ENCODE measurements at regions not wholly inside any gene's neighbourhood (a gene's known extent, or its start where the extent isn't known, plus 50 kb on each side); places are given as distances from the start of the nearest gene placed in this dataset.
A peak's percentile ranks its signal among the peaks of the same experiment; 100 is the strongest.

DNA sequence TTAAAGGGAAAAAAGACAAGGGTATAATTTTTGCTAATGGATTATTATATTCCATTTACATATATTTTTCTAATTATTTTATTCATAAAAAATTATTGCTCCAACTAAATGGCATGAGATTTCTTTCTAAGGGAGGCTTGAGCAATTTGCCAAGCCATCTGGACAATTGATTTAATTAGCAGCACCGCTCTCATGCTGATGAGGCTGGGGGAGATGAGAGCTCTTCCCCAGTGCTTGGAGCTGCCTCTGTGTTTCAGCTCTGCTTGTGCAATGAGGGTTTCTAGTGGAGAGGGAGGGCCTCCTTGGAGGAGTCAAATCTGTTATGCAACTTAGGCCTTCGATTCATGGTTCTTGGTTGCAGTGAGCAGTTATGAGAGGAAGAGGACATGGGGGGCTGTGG is 574.3 kb downstream of the TCERG1L start:
- ATAC-seq, result no peak
- no peak for DNase-seq (ENCODE audit: low spot score)

DNA sequence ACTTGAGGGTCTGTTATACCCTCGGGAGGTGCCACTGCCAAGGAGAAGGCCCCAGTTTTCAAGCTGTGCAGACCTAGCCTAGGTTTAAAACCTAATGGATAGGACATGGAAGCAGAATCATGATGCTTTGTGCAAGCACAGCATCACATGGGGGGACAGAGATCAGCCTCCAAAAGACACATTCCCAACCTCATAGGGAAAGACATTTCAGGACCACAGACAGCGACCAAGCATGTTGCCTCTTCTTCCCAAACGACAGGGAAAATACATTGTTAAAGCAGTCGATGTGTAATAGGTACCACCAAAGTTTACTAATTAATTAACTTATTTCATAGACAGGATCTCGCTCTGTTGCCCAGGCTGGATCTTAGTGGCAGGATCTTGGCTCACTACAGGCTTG is 573.9 kb downstream of the TCERG1L start:
- DNase-seq (ENCODE audit: low spot score), result no peak

DNA sequence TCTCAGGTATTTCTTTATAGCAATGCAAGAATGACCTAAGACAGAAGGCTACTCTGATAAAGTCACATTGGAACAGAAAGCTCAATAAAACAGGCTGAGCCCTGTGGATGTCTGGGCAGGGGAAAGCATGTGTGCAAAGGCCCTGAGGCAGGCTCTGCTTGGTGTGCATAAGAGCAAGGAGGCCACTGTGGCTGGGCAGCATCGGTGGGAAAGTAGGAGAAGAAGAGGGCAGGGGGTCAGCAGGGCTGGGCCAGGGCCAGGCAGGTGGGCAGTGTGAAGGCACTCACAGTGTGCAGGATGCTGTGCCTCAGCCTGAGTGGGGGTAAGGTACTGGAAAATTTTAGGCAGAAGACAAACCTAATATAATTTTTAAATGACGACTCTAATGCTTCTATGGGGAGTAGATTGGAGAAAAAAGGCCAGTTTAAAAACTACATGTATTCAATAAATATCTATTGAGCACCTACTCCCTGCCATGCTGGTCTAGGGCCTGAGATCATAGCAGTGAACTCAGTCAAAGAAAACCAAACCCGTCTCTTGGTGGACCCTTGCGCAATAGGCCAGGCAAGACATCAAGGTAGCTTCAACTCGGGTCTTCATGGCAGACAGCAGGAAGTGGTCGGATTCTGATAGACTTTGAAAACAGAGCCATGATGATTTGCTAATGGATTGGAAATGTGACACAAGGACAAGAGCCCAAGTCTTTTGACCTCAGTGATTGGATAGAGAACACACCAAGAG is 572.3 kb downstream of the TCERG1L start:
- ATAC-seq (no peak), DNase-seq (ENCODE audit: low spot score) (no peak)

More for the DNA sequence above, 573.9 kb downstream of the TCERG1L start:
- ATAC-seq, result no peak

- ATAC-seq, result no peak
- DNase-seq (ENCODE audit: low spot score), result no peak
Measured at GRCh38 chr10:130739757-130740145, 571.8 kb downstream of the TCERG1L start.

DNA sequence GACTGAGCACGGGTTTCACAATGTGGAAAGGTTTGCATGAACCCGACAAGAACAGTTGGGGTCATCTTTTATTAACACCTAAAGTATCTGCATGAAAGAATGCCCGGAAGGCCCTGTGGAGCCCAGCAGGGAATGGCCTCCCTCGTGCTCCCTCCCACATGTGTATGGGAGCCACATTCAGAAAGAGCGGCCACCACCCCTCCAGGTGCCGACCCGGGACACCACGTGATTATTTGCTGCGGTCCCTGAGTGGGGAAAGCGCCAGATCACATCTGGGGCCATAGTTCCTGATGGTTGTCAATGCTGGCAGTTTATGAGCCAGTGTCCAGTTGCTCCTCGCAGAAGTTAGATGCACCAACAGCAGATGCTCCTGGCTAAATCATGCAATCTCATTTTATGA is 571.4 kb downstream of the TCERG1L start:
- no peak for DNase-seq (ENCODE audit: low spot score)

GRCh38 chr10:130740915-130741750 is 570.4 kb downstream of the TCERG1L start:
- DNase-seq (ENCODE audit: low spot score), result no peak
- no peak for ATAC-seq

More for the DNA sequence above, 571.4 kb downstream of the TCERG1L start:
- no peak for ATAC-seq

- DNase-seq (ENCODE audit: low spot score) (no peak), ATAC-seq (no peak)
Measured at GRCh38 chr10:130741901-130742855, 569.3 kb downstream of the TCERG1L start.

DNA sequence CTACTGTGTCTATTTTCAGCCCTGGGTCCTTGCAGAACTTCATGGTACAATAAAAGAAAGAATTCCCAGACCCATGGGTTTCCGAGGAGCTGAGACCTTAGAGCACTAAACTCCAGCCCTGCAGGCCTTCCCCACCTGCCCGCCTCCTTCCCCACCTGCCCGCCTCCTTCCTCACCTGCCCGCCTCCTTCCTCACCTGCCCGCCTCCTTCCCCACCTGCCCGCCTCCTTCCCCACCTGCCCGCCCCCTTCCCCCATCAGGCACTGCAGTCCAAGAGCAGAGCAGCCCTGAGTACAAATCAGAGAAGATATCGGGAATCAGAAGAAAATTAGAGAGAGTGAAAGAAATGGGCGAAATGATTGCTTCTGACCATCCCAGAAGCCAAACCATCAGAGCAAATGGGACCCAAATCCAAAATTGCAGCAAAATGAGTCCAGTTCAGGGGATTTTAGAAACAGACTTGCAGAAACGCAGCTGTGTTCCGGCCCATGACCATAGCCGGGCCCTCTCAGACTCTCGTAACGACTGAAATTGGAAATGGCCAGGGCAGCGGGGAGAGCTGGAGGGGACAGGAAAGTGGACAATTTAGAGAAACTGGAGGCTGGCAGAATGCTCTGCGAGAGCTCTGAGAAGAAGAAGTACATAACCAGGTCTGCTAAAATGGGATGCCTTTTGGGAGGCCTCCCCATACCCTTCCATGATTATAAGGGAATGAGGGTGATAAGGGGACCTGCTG is 568.4 kb downstream of the TCERG1L start:
- DNase-seq (ENCODE audit: low spot score) (no peak), ATAC-seq (no peak)

GRCh38 chr10:130743751-130744271 is 567.7 kb downstream of the TCERG1L start:
- DNase-seq (ENCODE audit: low spot score) (no peak), ATAC-seq (no peak)

- no peak for ATAC-seq
- DNase-seq (ENCODE audit: low spot score), result no peak
Measured at GRCh38 chr10:130744631-130745030, 566.9 kb downstream of the TCERG1L start.

DNA sequence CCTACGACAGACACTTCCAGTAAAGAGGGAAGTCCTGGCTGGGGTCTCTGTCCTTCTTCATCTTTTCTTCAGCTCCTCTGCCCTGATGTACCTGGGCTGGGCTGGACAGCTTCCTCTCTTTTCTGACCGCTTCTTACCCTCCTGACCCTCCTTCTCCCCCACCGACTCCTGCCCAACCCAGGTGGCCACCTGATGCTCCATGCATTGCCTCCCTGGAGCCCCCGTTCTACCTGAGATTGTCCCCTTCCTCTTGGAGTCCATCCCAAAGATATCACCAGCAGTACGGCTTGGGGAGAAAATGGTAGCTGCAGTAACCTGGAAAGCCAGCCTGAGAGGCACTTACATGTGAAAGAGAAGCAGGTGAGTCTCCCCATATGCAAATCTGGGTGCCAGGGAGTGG is 566.3 kb downstream of the TCERG1L start:
- no peak for ATAC-seq
- no peak for DNase-seq (ENCODE audit: low spot score)

- ATAC-seq, result no peak
- DNase-seq (ENCODE audit: low spot score), result no peak
Measured at GRCh38 chr10:130745821-130746220, 565.7 kb downstream of the TCERG1L start.

- ATAC-seq, result no peak
- DNase-seq (ENCODE audit: low spot score), result peak; percentile 22
Measured at GRCh38 chr10:130746311-130746710, 565.2 kb downstream of the TCERG1L start.

DNA sequence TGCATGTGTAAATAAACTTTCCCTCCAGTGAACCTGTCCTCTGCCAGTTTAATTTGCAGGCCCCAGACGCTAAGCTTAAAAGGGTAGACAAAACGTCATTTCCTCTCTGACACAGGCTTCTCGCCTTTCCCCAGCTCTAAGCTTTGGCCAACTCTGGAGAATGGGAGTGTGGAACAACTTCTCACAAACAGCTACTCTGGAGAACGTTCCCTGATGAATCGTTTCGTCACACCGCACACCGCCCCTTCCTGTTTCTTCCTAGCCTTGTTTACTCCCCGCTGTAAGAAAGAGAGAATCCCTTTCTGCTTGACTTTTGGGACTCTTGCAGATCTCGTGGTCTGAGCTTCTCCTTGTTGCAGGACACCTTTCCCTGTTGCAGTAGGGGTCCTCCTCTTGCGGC is 564.2 kb downstream of the TCERG1L start:
- ATAC-seq (no peak), DNase-seq (ENCODE audit: low spot score) (no peak)

GRCh38 chr10:130747946-130748345 is 563.6 kb downstream of the TCERG1L start:
- DNase-seq (ENCODE audit: low spot score), result no peak
- no peak for ATAC-seq

DNA sequence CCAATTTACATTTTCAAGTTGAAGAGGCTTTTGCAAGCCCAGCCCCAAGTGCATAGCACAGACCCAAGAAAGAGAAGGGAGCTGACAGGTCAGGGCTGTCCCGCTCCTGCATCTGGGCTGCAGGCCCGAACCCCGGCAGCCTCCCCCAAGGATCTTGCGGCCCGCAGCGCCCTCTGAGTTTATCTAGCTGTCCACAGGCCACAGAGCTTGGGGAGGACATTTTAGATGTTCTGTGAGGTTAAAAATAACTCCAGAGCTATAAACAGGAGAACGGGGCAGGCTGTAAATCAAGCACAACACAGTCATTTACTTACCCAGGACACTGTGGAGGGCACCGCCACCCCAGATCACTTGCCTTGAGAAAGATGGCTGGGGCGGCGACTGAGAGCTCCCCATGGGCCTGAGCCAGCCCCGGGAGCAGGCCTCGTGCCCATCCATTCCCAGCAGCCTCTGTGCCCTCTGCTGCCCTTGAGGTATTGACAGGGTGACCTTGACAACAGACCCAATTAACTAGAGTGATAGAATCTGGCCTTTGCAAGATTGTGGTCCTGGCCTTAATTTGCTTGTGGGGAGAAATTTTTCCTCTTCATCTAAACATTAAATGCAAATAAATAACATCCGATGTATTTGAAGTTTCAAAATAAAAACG is 563.0 kb downstream of the TCERG1L start:
- DNase-seq (ENCODE audit: low spot score) (peak; percentile 21), ATAC-seq (no peak)

DNA sequence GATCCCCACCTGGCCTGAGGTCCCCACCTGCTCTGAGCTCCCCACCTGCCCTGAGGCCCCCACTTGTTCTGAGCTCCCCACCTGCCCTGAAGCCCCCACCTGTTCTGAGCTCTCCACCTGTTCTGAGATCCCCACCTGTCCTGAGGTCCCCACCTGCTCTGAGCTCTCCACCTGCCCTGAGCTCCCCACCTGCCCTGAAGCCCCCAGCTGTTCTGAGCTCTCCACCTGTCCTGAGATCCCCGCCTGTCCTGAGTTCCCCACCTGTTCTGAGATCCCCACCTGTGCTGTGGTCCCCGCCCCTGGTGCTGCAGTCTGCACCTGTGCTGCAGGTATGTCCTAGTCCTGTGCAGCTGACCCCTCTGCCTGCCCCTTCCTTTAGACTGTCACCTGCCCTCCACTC is 561.6 kb downstream of the TCERG1L start:
- DNase-seq (ENCODE audit: low spot score), result no peak

DNA sequence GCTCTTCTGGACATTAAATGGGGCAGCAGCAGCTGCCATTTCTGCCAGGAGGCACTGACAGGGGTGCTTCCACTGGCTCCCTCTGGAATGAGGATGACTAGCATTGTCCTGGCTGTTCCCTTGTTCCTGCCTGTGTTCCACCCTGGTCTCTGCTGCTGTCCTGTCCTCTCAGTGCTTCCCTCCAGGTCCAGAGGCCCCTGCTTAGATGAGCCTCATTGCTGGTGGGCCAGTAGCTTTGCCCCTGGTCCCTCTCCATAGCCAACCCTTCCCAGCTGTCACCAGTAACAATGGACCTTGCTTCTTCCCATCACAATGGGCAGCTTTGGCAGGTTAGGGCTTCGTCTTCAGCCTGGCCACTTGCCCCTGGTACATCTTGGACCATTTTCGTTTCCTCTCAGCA is 561.1 kb downstream of the TCERG1L start:
- peak; percentile 22 for DNase-seq (ENCODE audit: low spot score)

More for the DNA sequence above, 561.6 kb downstream of the TCERG1L start:
- no peak for ATAC-seq

GRCh38 chr10:130751106-130751840 is 560.2 kb downstream of the TCERG1L start:
- DNase-seq (ENCODE audit: low spot score) (no peak), ATAC-seq (no peak)

More for the DNA sequence above, 561.1 kb downstream of the TCERG1L start:
- ATAC-seq, result no peak

All from left lobe of liver (tissue), 2 donors.